HG02798 (cell line): ENCODE measurements at regions not wholly inside any gene's neighbourhood (a gene's known extent, or its start where the extent isn't known, plus 50 kb on each side); places are given as distances from the start of the nearest gene placed in this dataset.
"Not testable (repeated sequence)": the region's sequence is repeated elsewhere in the genome, so short reads cannot be mapped to it uniquely, and the experiment has no call there.

ENCODE experiments used
- ATAC-seq: cut with Tn5 transposase; IDR thresholded peaks from one replicate; pipeline ENCODE4 v1.9.1; 2021; ENCODE audit warnings: mild to moderate bottlenecking; ENCODE audit not compliant: unreplicated experiment, poor library complexity

- ATAC-seq = no peak
Observed at GRCh38 chr4:38327174-38327573, 336.8 kb upstream of the KLF3 start.

- no peak for ATAC-seq
Observed at GRCh38 chr4:38328989-38329729, 334.8 kb upstream of the KLF3 start.

- no peak for ATAC-seq
Observed at GRCh38 chr4:38330321-38330720, 333.7 kb upstream of the KLF3 start.

- ATAC-seq = no peak
Observed at GRCh38 chr4:38330936-38331335, 333.1 kb upstream of the KLF3 start.

GRCh38 chr4:38332699-38333098 is 331.3 kb upstream of the KLF3 start:
- ATAC-seq = no peak

- no peak for ATAC-seq
Observed at GRCh38 chr4:38333219-38333618, 330.8 kb upstream of the KLF3 start.

GRCh38 chr4:38334791-38335190 is 329.2 kb upstream of the KLF3 start:
- ATAC-seq = no peak

- ATAC-seq = not testable (repeated sequence)
Observed at GRCh38 chr4:38338939-38339338, 325.1 kb upstream of the KLF3 start.

GRCh38 chr4:38343608-38344007 is 320.4 kb upstream of the KLF3 start:
- no peak for ATAC-seq

GRCh38 chr4:38344929-38345328 is 319.1 kb upstream of the KLF3 start:
- ATAC-seq = no peak

GRCh38 chr4:38347251-38347650 is 316.7 kb upstream of the KLF3 start:
- ATAC-seq = no peak

GRCh38 chr4:38354421-38354820 is 309.6 kb upstream of the KLF3 start:
- no peak for ATAC-seq

- no peak for ATAC-seq
Observed at GRCh38 chr4:38354872-38355271, 309.1 kb upstream of the KLF3 start.

- no peak for ATAC-seq
Observed at GRCh38 chr4:38356686-38357085, 307.3 kb upstream of the KLF3 start.

GRCh38 chr4:38357546-38357945 is 306.5 kb upstream of the KLF3 start:
- ATAC-seq = no peak

GRCh38 chr4:38359113-38359512 is 304.9 kb upstream of the KLF3 start:
- no peak for ATAC-seq

- ATAC-seq = no peak
Observed at GRCh38 chr4:38360201-38360600, 303.8 kb upstream of the KLF3 start.

GRCh38 chr4:38364383-38364963 is 299.5 kb upstream of the KLF3 start:
- ATAC-seq = no peak

- ATAC-seq = no peak
Observed at GRCh38 chr4:38365261-38365660, 298.7 kb upstream of the KLF3 start.

GRCh38 chr4:38365748-38366310 is 298.2 kb upstream of the KLF3 start:
- no peak for ATAC-seq

GRCh38 chr4:38366456-38366855 is 297.5 kb upstream of the KLF3 start:
- no peak for ATAC-seq

GRCh38 chr4:38366997-38367396 is 297.0 kb upstream of the KLF3 start:
- no peak for ATAC-seq
